ENCODE measurements at regions not wholly inside any gene's neighbourhood (a gene's known extent, or its start where the extent isn't known, plus 50 kb on each side); places are given as distances from the start of the nearest gene placed in this dataset.

DNA sequence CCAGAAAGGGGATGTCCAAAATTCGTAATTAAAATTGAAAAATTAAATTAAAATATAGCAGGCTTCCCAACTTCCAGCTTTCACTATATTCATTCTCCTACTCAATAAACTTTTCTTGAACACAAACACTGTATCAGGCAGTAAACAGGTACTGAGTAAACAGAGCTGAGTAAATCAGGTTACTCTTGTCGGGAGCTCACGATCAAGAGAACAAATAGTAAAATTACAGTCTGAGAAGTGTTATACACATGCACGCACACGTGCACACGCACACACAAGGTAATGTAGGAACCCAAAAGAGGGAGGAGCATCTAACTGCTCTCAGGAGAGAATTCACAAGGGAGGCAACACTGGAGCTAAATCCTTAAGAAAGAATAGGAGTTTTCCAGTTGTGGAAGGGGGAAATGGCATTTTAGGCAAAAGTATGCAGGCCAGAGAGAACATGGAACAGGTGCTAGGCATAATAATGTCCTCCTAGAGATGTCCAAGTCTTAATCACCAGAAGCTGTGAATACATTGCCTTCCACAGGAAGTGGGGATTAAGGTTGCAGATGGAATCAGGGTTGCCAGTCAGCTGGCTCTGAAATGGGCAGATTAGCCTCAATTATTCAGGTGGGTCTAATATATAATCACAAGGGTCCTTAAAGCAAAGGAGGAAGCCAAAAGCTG is 598.8 kb upstream of the BRINP1 start:
- TF ChIP-seq POLR2A (IDR thresholded peaks at IDR 0.05) (no peak), POLR2AphosphoS5 (IDR thresholded peaks at IDR 0.05) (peak; percentile 69), CTCF (IDR thresholded peaks at IDR 0.05) (no peak)
